HepG2 (cell line): ENCODE measurements at regions not wholly inside any gene's neighbourhood (a gene's known extent, or its start where the extent isn't known, plus 50 kb on each side); places are given as distances from the start of the nearest gene placed in this dataset.

Source experiments
- AKAP8 ChIP-seq: sonication (generic); formaldehyde crosslinking; IDR thresholded peaks from 2 replicates; pipeline ENCODE4 v1.5.1; 2020; ENCODE audit warnings: mild to moderate bottlenecking, missing genetic modification reagents
- ATM ChIP-seq: fragments of 450-650 bp; IDR thresholded peaks from 2 replicates; pipeline ENCODE4 v1.7.1; 2017; ENCODE audit warnings: mild to moderate bottlenecking, borderline replicate concordance
- CBX2 ChIP-seq, 2 experiments: fragments of 200-600 bp in 1 of 2; sonication (generic); formaldehyde crosslinking in 1 of 2; IDR thresholded peaks; 2 replicates each; pipeline versions ENCODE4 v1.7.0 to v1.8.1; 2018 to 2022; ENCODE audit warnings: low read depth in 2 of 2, low read length in 1 of 2, mild to moderate bottlenecking in 1 of 2, missing genetic modification reagents in 1 of 2
- CC2D1A ChIP-seq: sonication (generic); formaldehyde crosslinking; IDR thresholded peaks from 2 replicates; pipeline ENCODE4 v1.8.1; 2023; ENCODE audit warnings: mild to moderate bottlenecking, missing genetic modification reagents
- HCFC1 ChIP-seq: fragments of 150-350 bp; IDR thresholded peaks from 2 replicates; pipeline ENCODE4 v1.6.1; 2014; ENCODE audit warnings: low read depth, low read length
- HOXA5 ChIP-seq: sonication (generic); formaldehyde crosslinking; IDR thresholded peaks from 2 replicates; pipeline ENCODE4 v1.4.0; 2020; ENCODE audit warnings: missing genetic modification reagents
- MAFF ChIP-seq: IDR thresholded peaks from 2 replicates; pipeline ENCODE4 v1.6.1; 2011; ENCODE audit warnings: low read depth, low read length, improper control_type of control experiment
- MED1 ChIP-seq: sonication (generic); formaldehyde crosslinking; IDR thresholded peaks from 2 replicates; pipeline ENCODE4 v1.4.0; 2020; ENCODE audit warnings: missing genetic modification reagents
- MLLT10 ChIP-seq: sonication (generic); formaldehyde crosslinking; IDR thresholded peaks from 2 replicates; pipeline ENCODE4 v1.4.0; 2020; ENCODE audit warnings: missing genetic modification reagents
- NR2F2 ChIP-seq: IDR thresholded peaks from 2 replicates; pipeline ENCODE4 v1.6.1; 2012; ENCODE audit warnings: low read depth, inconsistent platforms, borderline replicate concordance
- PLSCR1 ChIP-seq: sonication (generic); formaldehyde crosslinking; IDR thresholded peaks from 2 replicates; pipeline ENCODE4 v1.5.0; 2020; ENCODE audit warnings: missing genetic modification reagents, mild to moderate bottlenecking, borderline replicate concordance
- PPARG ChIP-seq: conservative IDR thresholded peaks from 2 replicates; pipeline ENCODE4 v1.6.1; 2016; ENCODE audit warnings: missing biosample characterization, missing genetic modification reagents
- RXRA ChIP-seq: sonication (generic); formaldehyde crosslinking; IDR thresholded peaks from 2 replicates; pipeline ENCODE4 v1.5.1; 2020; ENCODE audit warnings: missing genetic modification reagents
- SOX5 ChIP-seq: IDR thresholded peaks from 2 replicates; pipeline ENCODE4 v1.6.1; 2016; ENCODE audit warnings: borderline replicate concordance
- TFDP2 ChIP-seq: sonication (generic); formaldehyde crosslinking; IDR thresholded peaks from 2 replicates; pipeline ENCODE4 v1.4.0; 2020; ENCODE audit warnings: missing genetic modification reagents
- ZBTB7B ChIP-seq: sonication (generic); formaldehyde crosslinking; IDR thresholded peaks from 2 replicates; pipeline ENCODE4 v1.4.0; 2020; ENCODE audit warnings: missing genetic modification reagents
- ZFAT ChIP-seq: sonication (generic); formaldehyde crosslinking; conservative IDR thresholded peaks from 2 replicates; pipeline ENCODE4 v1.8.1; 2023; ENCODE audit warnings: missing genetic modification reagents, inconsistent platforms
- ZFP36L1 ChIP-seq: sonication (generic); formaldehyde crosslinking; IDR thresholded peaks from 2 replicates; pipeline ENCODE4 v1.8.0; 2022; ENCODE audit warnings: mild to moderate bottlenecking, missing genetic modification reagents, moderate library complexity
- ZNF160 ChIP-seq: sonication (generic); formaldehyde crosslinking; IDR thresholded peaks from 2 replicates; pipeline ENCODE4 v1.8.0; 2022; ENCODE audit warnings: mild to moderate bottlenecking, inconsistent platforms, missing genetic modification reagents
- ZNF512 ChIP-seq: sonication (generic); formaldehyde crosslinking; IDR thresholded peaks from 2 replicates; pipeline ENCODE4 v1.4.0; 2020; ENCODE audit warnings: mild to moderate bottlenecking, missing genetic modification reagents
- ZNF513 ChIP-seq: sonication (generic); formaldehyde crosslinking; conservative IDR thresholded peaks from 2 replicates; pipeline ENCODE4 v1.5.0; 2020; ENCODE audit warnings: missing genetic modification reagents
- ZNF552 ChIP-seq: sonication (generic); formaldehyde crosslinking; IDR thresholded peaks from 2 replicates; pipeline ENCODE4 v1.9.0; 2022; ENCODE audit warnings: missing genetic modification reagents, mild to moderate bottlenecking, borderline replicate concordance
- ZNF572 ChIP-seq: sonication (generic); formaldehyde crosslinking; IDR thresholded peaks from 2 replicates; pipeline ENCODE4 v1.5.1; 2020; ENCODE audit warnings: mild to moderate bottlenecking, missing genetic modification reagents
- ZNF800 ChIP-seq: sonication (generic); formaldehyde crosslinking; IDR thresholded peaks from 2 replicates; pipeline ENCODE4 v1.4.0; 2020; ENCODE audit warnings: missing genetic modification reagents

- no peak for TF ChIP-seq ZNF800 (CRISPR knock-in tag)
- TF ChIP-seq ZNF513 (CRISPR knock-in tag) = no peak
- TF ChIP-seq ZNF572 (CRISPR knock-in tag) = no peak
- TF ChIP-seq MLLT10 (CRISPR knock-in tag) = no peak
- TF ChIP-seq SOX5 = peak; percentile 91
- TF ChIP-seq ATM = no peak
- no peak for TF ChIP-seq ZFP36L1 (CRISPR knock-in tag)
- no peak for TF ChIP-seq CC2D1A
- no peak for TF ChIP-seq ZFAT (CRISPR knock-in tag)
- no peak for TF ChIP-seq PLSCR1 (CRISPR knock-in tag)
- TF ChIP-seq ZNF160 (CRISPR knock-in tag) = no peak
- TF ChIP-seq ZNF512 (CRISPR knock-in tag) = no peak
- TF ChIP-seq MAFF = no peak
- TF ChIP-seq RXRA = peak; percentile 60; the same call in 1 of the 2 replicates
- no peak for TF ChIP-seq HCFC1
- peak; percentile 73; the same call in 1 of the 2 replicates for TF ChIP-seq NR2F2
- TF ChIP-seq ZBTB7B (CRISPR knock-in tag) = no peak
- TF ChIP-seq AKAP8 (CRISPR knock-in tag) = no peak
- TF ChIP-seq ZNF552 = no peak
- TF ChIP-seq PPARG = peak; percentile 73
- TF ChIP-seq HOXA5 (CRISPR knock-in tag) = no peak
- peak; percentile 81 for TF ChIP-seq MED1 (CRISPR knock-in tag)
- TF ChIP-seq TFDP2 (CRISPR knock-in tag) = peak; percentile 73; the same call in 1 of the 2 replicates
- TF ChIP-seq CBX2 (IDR thresholded peaks at IDR 0.05; ENCODE audit: low read depth, low read length) = no peak
- TF ChIP-seq CBX2 (CRISPR knock-in tag; IDR thresholded peaks at IDR 0.05; ENCODE audit: low read depth) = no peak
Observed at GRCh38 chr14:54291491-54292191, 105.2 kb upstream of the CDKN3 start (continued).
